ENCODE measurements at regions not wholly inside any gene's neighbourhood (a gene's known extent, or its start where the extent isn't known, plus 50 kb on each side); places are given as distances from the start of the nearest gene placed in this dataset.

DNA sequence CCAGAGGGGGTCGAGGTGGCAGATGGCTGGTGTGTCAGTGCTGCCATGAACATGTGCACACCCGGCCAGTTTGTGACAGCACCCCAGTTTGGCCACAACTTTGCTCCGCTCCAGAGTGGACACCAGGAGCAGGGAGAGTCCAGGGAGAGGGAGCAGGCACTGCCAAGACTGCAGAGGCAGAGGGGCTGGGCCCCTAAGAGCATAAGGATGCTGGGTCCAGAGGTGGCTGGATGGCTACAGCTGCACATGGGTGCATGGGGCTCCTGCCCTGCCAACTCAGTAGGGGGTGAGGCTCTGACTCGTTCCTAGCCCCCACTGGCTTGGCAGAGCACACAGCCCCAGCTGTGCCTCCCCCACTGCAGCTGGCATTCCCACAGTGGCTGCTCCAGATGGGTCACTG lies 999.2 kb upstream of the CRIM1 start:
- CTCF ChIA-PET: no interaction called here
- no peaks in the 10 kb centered on the region for H3K4me1 Mint-ChIP-seq
- H3K27me3 Mint-ChIP-seq: no peaks in the 10 kb centered on the region
- no peak overlapping the region for H3K4me3 Mint-ChIP-seq
- H3K27ac Mint-ChIP-seq: no peak overlapping the region
- DNase-seq: no peak
- H3K36me3 Mint-ChIP-seq (ENCODE audit: low read depth): no peaks in the 10 kb centered on the region
- H3K9me3 Mint-ChIP-seq: no peaks in the 10 kb centered on the region
- POLR2A ChIA-PET: no interaction called here

GRCh38 chr2:35355056-35355455 lies 1000.5 kb upstream of the CRIM1 start:
- H3K27ac Mint-ChIP-seq: no peak overlapping the region
- CTCF ChIA-PET: no interaction called here
- no peak overlapping the region for H3K4me3 Mint-ChIP-seq
- no peaks in the 10 kb centered on the region for H3K4me1 Mint-ChIP-seq
- no peaks in the 10 kb centered on the region for H3K9me3 Mint-ChIP-seq
- no peak for DNase-seq
- H3K36me3 Mint-ChIP-seq (ENCODE audit: low read depth): no peaks in the 10 kb centered on the region
- POLR2A ChIA-PET: no interaction called here
- no peaks in the 10 kb centered on the region for H3K27me3 Mint-ChIP-seq

DNA sequence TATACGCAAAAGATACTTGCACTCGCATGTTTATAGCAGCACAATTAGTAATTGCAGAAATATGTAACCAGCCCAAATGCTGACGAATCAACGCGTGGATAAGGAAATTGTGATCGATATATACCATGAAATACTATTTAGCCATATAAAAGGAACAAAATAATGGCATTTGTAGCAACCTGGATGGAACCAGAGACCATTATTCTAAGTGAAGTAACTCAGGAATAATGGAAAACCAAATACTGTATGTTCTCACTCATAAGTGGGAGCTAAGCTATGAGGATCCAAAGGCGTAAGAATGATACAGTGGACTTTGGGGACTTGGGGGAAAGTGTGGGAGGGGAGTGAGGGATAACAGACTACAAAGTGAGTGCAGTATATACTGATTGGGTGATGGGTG lies 1008.0 kb upstream of the CRIM1 start:
- no peak overlapping the region for H3K27ac Mint-ChIP-seq
- no peak overlapping the region for H3K4me3 Mint-ChIP-seq
- DNase-seq: no peak
- H3K36me3 Mint-ChIP-seq (ENCODE audit: low read depth): no peaks in the 10 kb centered on the region
- no peaks in the 10 kb centered on the region for H3K27me3 Mint-ChIP-seq
- H3K4me1 Mint-ChIP-seq: no peaks in the 10 kb centered on the region
- POLR2A ChIA-PET: no interaction called here
- H3K9me3 Mint-ChIP-seq: no peaks in the 10 kb centered on the region
- CTCF ChIA-PET: no interaction called here

GRCh38 chr2:35343135-35343534 lies 1012.4 kb upstream of the CRIM1 start:
- DNase-seq: no peak
- ChIA-PET POLR2A (no interaction called here), CTCF (no interaction called here)
- Mint-ChIP-seq H3K27me3 (no peaks in the 10 kb centered on the region), H3K4me3 (no peak overlapping the region), H3K36me3 (ENCODE audit: low read depth) (no peaks in the 10 kb centered on the region), H3K27ac (no peak overlapping the region), H3K9me3 (no peaks in the 10 kb centered on the region), H3K4me1 (no peaks in the 10 kb centered on the region)

GRCh38 chr2:35339211-35339610 lies 1016.4 kb upstream of the CRIM1 start:
- no peak overlapping the region for H3K4me3 Mint-ChIP-seq
- CTCF ChIA-PET: no interaction called here

DNA sequence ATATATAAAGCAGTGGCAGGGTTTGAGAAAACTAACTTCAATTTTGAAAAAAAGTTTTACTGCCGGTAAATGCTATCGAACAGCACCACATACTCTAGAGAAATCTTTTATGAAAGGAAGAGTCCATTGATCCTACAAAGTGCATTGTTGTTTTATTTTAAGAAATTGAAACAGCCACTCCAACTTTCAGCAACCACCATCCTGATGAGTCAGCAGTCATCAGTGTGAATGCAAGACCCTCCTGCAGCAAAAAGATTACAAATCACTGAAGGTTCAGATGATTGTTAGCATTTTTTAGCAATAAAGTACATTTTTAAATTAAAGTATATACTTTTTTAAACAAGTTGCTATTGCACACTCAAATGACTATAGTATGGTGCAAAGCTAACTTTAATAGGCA lies 1017.7 kb upstream of the CRIM1 start:
- Mint-ChIP-seq H3K27me3 (no peaks in the 10 kb centered on the region), H3K4me3 (no peak overlapping the region), H3K4me1 (no peaks in the 10 kb centered on the region), H3K27ac (no peak overlapping the region), H3K36me3 (ENCODE audit: low read depth) (no peaks in the 10 kb centered on the region), H3K9me3 (no peaks in the 10 kb centered on the region)
- CTCF ChIA-PET: no interaction called here
- no peak for DNase-seq
- POLR2A ChIA-PET: no interaction called here

More at GRCh38 chr2:35339211-35339610, 1016.4 kb upstream of the CRIM1 start:
- H3K9me3 Mint-ChIP-seq: no peaks in the 10 kb centered on the region
- no peaks in the 10 kb centered on the region for H3K27me3 Mint-ChIP-seq
- DNase-seq: no peak
- H3K36me3 Mint-ChIP-seq (ENCODE audit: low read depth): no peaks in the 10 kb centered on the region
- POLR2A ChIA-PET: no interaction called here
- no peak overlapping the region for H3K27ac Mint-ChIP-seq
- H3K4me1 Mint-ChIP-seq: no peaks in the 10 kb centered on the region

DNA sequence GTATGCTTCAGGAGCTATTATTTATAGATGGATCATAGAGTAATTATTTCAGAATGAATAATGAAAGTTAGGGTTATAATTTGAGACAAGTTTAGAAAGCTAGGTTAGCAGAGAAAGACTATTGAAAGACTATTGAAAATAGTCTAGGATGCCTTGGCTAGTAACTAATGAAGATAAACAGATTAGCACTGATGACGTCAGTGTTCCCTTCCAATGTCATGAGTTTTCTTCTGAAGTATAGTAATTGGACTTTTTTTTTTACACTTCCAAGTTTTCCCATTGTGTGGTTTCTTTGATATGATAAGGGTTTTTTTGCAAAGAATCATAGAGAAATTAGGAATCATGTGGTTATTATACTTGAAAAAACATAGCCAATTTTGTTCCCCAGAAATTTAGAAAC lies 1041.5 kb upstream of the CRIM1 start:
- Mint-ChIP-seq H3K27ac (no peak overlapping the region), H3K36me3 (ENCODE audit: low read depth) (no peaks in the 10 kb centered on the region), H3K4me3 (no peak overlapping the region), H3K27me3 (no peaks in the 10 kb centered on the region), H3K4me1 (no peaks in the 10 kb centered on the region), H3K9me3 (no peaks in the 10 kb centered on the region)
- ChIA-PET POLR2A (no interaction called here), CTCF (no interaction called here)
- no peak for DNase-seq

DNA sequence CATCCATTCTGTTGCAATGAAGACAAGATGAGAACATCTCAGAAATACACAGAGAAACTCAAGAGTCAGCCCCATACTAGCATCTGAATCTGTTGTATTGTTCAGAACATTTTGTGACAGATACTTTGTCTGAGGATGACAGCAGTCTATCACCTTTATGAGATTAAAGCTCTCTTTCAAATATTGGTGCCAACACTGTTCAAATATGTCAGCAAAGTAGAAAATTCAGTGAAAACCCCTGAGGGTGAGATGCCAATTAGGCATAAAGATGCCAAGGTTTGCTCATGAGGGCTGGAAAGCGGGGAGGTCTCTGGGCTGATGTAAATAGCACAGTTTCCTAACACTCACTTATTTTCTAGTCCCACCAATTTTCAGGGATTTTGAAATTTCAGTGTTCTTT lies 1054.2 kb upstream of the CRIM1 start:
- DNase-seq: no peak
- ChIA-PET POLR2A (no interaction called here), CTCF (no interaction called here)
- no peaks in the 10 kb centered on the region for H3K27me3 Mint-ChIP-seq
- no peak overlapping the region for H3K27ac Mint-ChIP-seq
- no peak overlapping the region for H3K4me3 Mint-ChIP-seq
- no peaks in the 10 kb centered on the region for H3K9me3 Mint-ChIP-seq
- no peaks in the 10 kb centered on the region for H3K36me3 Mint-ChIP-seq (ENCODE audit: low read depth)
- no peaks in the 10 kb centered on the region for H3K4me1 Mint-ChIP-seq

DNA sequence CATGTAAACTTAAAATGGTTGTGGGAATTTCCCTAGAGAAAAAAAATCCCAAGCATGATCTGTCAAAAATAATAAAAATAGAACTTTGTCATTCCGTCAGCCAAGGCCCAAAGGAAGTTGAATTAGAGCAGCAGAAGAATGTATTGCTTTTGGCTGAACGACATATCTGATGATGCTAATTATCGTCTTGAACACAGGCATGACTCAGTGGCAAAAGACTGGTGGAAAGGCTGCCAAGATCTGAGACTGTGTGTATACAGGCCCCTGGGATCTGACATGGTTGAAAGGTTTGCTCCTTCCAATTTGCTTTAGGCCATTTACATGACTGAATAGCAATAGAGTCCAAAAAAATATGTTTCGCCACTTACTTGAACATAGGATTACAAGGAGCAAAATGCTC lies 1057.1 kb upstream of the CRIM1 start:
- no peak for DNase-seq
- Mint-ChIP-seq H3K27ac (no peak overlapping the region), H3K4me1 (no peaks in the 10 kb centered on the region), H3K27me3 (no peaks in the 10 kb centered on the region), H3K4me3 (no peak overlapping the region), H3K36me3 (ENCODE audit: low read depth) (no peaks in the 10 kb centered on the region), H3K9me3 (no peaks in the 10 kb centered on the region)
- POLR2A ChIA-PET: no interaction called here
- CTCF ChIA-PET: no interaction called here

DNA sequence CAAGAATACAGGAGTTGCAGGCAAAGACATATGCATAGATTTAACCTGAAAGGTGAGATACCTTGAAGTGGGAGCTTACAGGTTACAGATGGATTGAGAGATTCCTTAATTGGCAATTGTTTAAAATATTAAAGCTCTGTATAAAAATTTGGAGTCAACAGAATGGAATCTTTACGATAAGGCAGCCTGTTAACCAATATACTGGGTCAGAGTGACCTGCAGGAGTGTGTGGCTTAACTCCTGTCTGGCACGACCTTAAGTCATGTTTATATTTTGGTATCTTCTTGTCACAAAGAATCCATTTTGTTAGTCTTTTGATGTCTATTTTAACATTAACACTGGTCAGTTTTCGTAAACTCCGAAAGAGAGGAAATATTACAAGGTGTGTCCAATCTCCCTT lies 1058.2 kb upstream of the CRIM1 start:
- no peaks in the 10 kb centered on the region for H3K4me1 Mint-ChIP-seq
- no peak overlapping the region for H3K4me3 Mint-ChIP-seq
- CTCF ChIA-PET: no interaction called here
- H3K36me3 Mint-ChIP-seq (ENCODE audit: low read depth): no peaks in the 10 kb centered on the region
- H3K27me3 Mint-ChIP-seq: no peaks in the 10 kb centered on the region
- DNase-seq: no peak
- H3K27ac Mint-ChIP-seq: no peak overlapping the region
- no peaks in the 10 kb centered on the region for H3K9me3 Mint-ChIP-seq
- POLR2A ChIA-PET: no interaction called here

- no peak overlapping the region for H3K4me3 Mint-ChIP-seq
- H3K9me3 Mint-ChIP-seq: no peaks in the 10 kb centered on the region
- H3K27me3 Mint-ChIP-seq: no peaks in the 10 kb centered on the region
- DNase-seq: no peak
- ChIA-PET CTCF (no interaction called here), POLR2A (no interaction called here)
- no peaks in the 10 kb centered on the region for H3K36me3 Mint-ChIP-seq (ENCODE audit: low read depth)
- no peak overlapping the region for H3K27ac Mint-ChIP-seq
- no peaks in the 10 kb centered on the region for H3K4me1 Mint-ChIP-seq
Observed at GRCh38 chr2:35294636-35295263, 1060.8 kb upstream of the CRIM1 start.

- H3K27me3 Mint-ChIP-seq: no peaks in the 10 kb centered on the region
- POLR2A ChIA-PET: no interaction called here
- CTCF ChIA-PET: no interaction called here
- H3K9me3 Mint-ChIP-seq: no peaks in the 10 kb centered on the region
- H3K4me1 Mint-ChIP-seq: no peaks in the 10 kb centered on the region
- no peak overlapping the region for H3K4me3 Mint-ChIP-seq
- DNase-seq: no peak
- no peak overlapping the region for H3K27ac Mint-ChIP-seq
- no peaks in the 10 kb centered on the region for H3K36me3 Mint-ChIP-seq (ENCODE audit: low read depth)
Observed at GRCh38 chr2:35293261-35293660, 1062.3 kb upstream of the CRIM1 start.

GRCh38 chr2:35292199-35292598 lies 1063.4 kb upstream of the CRIM1 start:
- DNase-seq: no peak
- ChIA-PET CTCF (no interaction called here), POLR2A (no interaction called here)
- Mint-ChIP-seq H3K4me1 (no peaks in the 10 kb centered on the region), H3K9me3 (no peaks in the 10 kb centered on the region), H3K27me3 (no peaks in the 10 kb centered on the region), H3K27ac (no peak overlapping the region), H3K4me3 (no peak overlapping the region), H3K36me3 (ENCODE audit: low read depth) (no peaks in the 10 kb centered on the region)

GRCh38 chr2:35281702-35282101 lies 1073.9 kb upstream of the CRIM1 start:
- H3K27me3 Mint-ChIP-seq: no peaks in the 10 kb centered on the region
- ChIA-PET CTCF (no interaction called here), POLR2A (no interaction called here)
- H3K9me3 Mint-ChIP-seq: peaks cover 4% of the 10 kb centered on the region
- no peaks in the 10 kb centered on the region for H3K4me1 Mint-ChIP-seq
- H3K4me3 Mint-ChIP-seq: no peak overlapping the region
- no peak overlapping the region for H3K27ac Mint-ChIP-seq
- no peak for DNase-seq
- H3K36me3 Mint-ChIP-seq (ENCODE audit: low read depth): no peaks in the 10 kb centered on the region

DNA sequence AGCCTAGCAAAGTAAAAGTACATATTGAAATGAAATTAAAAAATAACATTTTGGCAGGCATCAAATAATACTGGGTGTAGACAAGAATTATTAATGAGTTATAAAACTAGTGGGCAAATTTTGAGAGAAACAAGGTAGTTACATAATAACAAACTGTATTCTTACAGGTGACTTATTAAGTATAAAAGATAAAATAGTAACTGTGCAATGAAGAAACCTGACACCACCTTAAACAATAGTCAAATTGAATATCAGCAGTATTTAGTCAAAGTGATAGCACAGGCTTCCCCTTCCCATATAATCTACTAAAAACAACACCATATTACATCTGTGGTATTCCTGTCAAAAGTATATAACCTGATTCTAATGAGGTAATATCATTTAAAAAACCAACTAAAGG lies 1099.8 kb upstream of the CRIM1 start:
- Mint-ChIP-seq H3K27ac (no peak overlapping the region), H3K9me3 (peaks cover 11% of the 10 kb centered on the region), H3K4me3 (no peak overlapping the region), H3K27me3 (no peaks in the 10 kb centered on the region), H3K36me3 (ENCODE audit: low read depth) (no peaks in the 10 kb centered on the region), H3K4me1 (no peaks in the 10 kb centered on the region)
- no peak for DNase-seq
- ChIA-PET CTCF (no interaction called here), POLR2A (no interaction called here)

All from activated CD4-positive, alpha-beta T cell treated with anti-CD3 and anti-CD28 coated beads, Interleukin-2, amount 10 ng/mL, durations not matched to agents 7 days and 5 days (primary cell).